GM23338 (cell line): ENCODE measurements at regions not wholly inside any gene's neighbourhood (a gene's known extent, or its start where the extent isn't known, plus 50 kb on each side); places are given as distances from the start of the nearest gene placed in this dataset.

Experiments used
- ATAC-seq: fragments of 200-7000 bp; cut with Tn5 transposase; 3 replicates; pipeline ENCODE4 v1.9.1; 2020
- DNase-seq: peaks from one replicate; pipeline ENCODE4 v3.0.0-alpha.2; 2015; ENCODE audit warnings: low spot score
- H2AFZ ChIP-seq: fragments of 200-600 bp; sonication (generic); 2 replicates; pipeline ENCODE4 v1.8.0; 2016; ENCODE audit warnings: antibody characterized with exemption, mild to moderate bottlenecking, moderate library complexity
- H3F3A ChIP-seq: fragments of 200-600 bp; sonication (generic); replicated peaks from 2 replicates; pipeline ENCODE4 v1.8.0; 2017; ENCODE audit warnings: antibody characterized with exemption, mixed run types, low read depth
- H3K27ac ChIP-seq: fragments of 200-600 bp; sonication (generic); 2 replicates; pipeline ENCODE4 v1.6.1; 2016; ENCODE audit warnings: low read depth
- H3K27me3 ChIP-seq: fragments of 200-600 bp; sonication (generic); 2 replicates; pipeline ENCODE4 v1.8.0; 2016; ENCODE audit warnings: mild to moderate bottlenecking, mixed run types, moderate library complexity; ENCODE audit not compliant: insufficient read depth
- H3K36me3 ChIP-seq: fragments of 200-600 bp; sonication (generic); 2 replicates; pipeline ENCODE4 v1.8.0; 2016; ENCODE audit warnings: mild to moderate bottlenecking; ENCODE audit not compliant: insufficient read depth
- H3K4me1 ChIP-seq: fragments of 200-600 bp; sonication (generic); 2 replicates; pipeline ENCODE4 v1.8.0; 2016; ENCODE audit warnings: mild to moderate bottlenecking, moderate library complexity; ENCODE audit not compliant: insufficient read depth
- H3K4me2 ChIP-seq: fragments of 200-600 bp; sonication (generic); 2 replicates; pipeline ENCODE4 v1.7.1; 2017; ENCODE audit warnings: mixed run types
- H3K4me3 ChIP-seq: fragments of 200-600 bp; sonication (generic); 2 replicates; pipeline ENCODE4 v1.6.1; 2016; ENCODE audit warnings: mixed run types
- H3K79me2 ChIP-seq: fragments of 200-600 bp; sonication (generic); replicated peaks from 2 replicates; pipeline ENCODE4 v1.8.0; 2017; ENCODE audit warnings: mild to moderate bottlenecking; ENCODE audit not compliant: insufficient read depth
- H3K9me2 ChIP-seq: fragments of 200-600 bp; sonication (generic); 2 replicates; pipeline ENCODE4 v1.8.0; 2017; ENCODE audit not compliant: insufficient read depth
- H4K20me1 ChIP-seq: fragments of 200-600 bp; sonication (generic); replicated peaks from 2 replicates; pipeline ENCODE4 v1.8.0; 2017; ENCODE audit warnings: mild to moderate bottlenecking; ENCODE audit not compliant: insufficient read depth
- H3K27ac Mint-ChIP-seq: 2 replicates; pipeline ENCODE4 v1.8.0; 2020; ENCODE audit warnings: inconsistent platforms, mild to moderate bottlenecking, moderate library complexity, mixed read lengths
- H3K27me3 Mint-ChIP-seq: 3 replicates; pipeline ENCODE4 v1.8.0; 2022; ENCODE audit warnings: low read depth, mild to moderate bottlenecking, moderate library complexity, mixed read lengths, inconsistent platforms; ENCODE audit not compliant: insufficient read depth, poor library complexity
- H3K36me3 Mint-ChIP-seq: 3 replicates; pipeline ENCODE4 v1.8.0; 2021; ENCODE audit warnings: low read depth, mild to moderate bottlenecking, inconsistent platforms, moderate library complexity, mixed read lengths
- H3K4me1 Mint-ChIP-seq: 3 replicates; pipeline ENCODE4 v1.8.0; 2020; ENCODE audit warnings: mild to moderate bottlenecking, inconsistent platforms, mixed read lengths
- H3K4me3 Mint-ChIP-seq: 3 replicates; pipeline ENCODE4 v1.8.0; 2021; ENCODE audit warnings: moderate library complexity, mild to moderate bottlenecking, inconsistent platforms, mixed read lengths
- H3K9me3 Mint-ChIP-seq: 3 replicates; pipeline ENCODE4 v1.8.0; 2020; ENCODE audit warnings: moderate library complexity, mild to moderate bottlenecking, inconsistent platforms, mixed read lengths
- CTCF ChIP-seq, 2 experiments: fragments of 200-600 bp in 1 of 2; sonication (generic) in 1 of 2; conservative IDR thresholded peaks; 2 replicates each; pipeline versions ENCODE4 v1.5.1 to v1.6.1; 2016 to 2017; ENCODE audit warnings: antibody characterized with exemption in 2 of 2, low read depth in 2 of 2, mild to moderate bottlenecking in 2 of 2, moderate library complexity in 1 of 2
- ETS1 ChIP-seq: IDR thresholded peaks from 2 replicates; pipeline ENCODE4 v1.6.1; 2016; ENCODE audit warnings: antibody characterized with exemption
- NANOG ChIP-seq: IDR thresholded peaks from 2 replicates; pipeline ENCODE4 v1.6.1; 2016; ENCODE audit warnings: antibody characterized with exemption, borderline replicate concordance
- POLR2AphosphoS5 ChIP-seq: IDR thresholded peaks from 2 replicates; pipeline ENCODE4 v1.6.1; 2016; ENCODE audit warnings: antibody characterized with exemption, low read depth
- REST ChIP-seq: IDR thresholded peaks from one replicate; pipeline ENCODE4 v1.6.1; 2018; ENCODE audit warnings: antibody characterized with exemption; ENCODE audit not compliant: unreplicated experiment
- STAT1 ChIP-seq: IDR thresholded peaks from one replicate; pipeline ENCODE4 v1.6.1; 2016; ENCODE audit warnings: antibody characterized with exemption; ENCODE audit not compliant: unreplicated experiment

DNA sequence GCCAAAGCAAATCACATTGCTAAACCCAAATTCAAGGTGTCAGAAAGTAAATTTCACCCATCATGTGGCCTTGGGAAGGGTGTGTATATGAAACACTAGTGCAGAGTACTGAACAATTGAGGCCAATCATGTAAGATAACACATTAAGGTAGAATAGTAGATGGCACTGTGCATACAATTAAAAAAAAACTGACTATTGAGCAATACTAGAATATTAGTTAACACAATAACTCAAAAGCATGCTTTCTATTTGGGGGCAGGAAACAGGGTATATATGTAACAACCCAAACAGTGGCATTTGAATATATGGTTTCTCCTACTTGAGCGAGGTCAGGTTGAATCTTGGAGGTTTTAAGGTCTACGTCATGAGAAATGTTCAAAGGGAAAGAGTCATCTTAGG lies 63.0 kb upstream of the DYNLRB2 start:
- Histone ChIP-seq H4K20me1 (no peaks in the 10 kb centered on the region), H2AFZ (no peak overlapping the region), H3K27ac (no peak overlapping the region), H3K9me2 (peaks cover 7% of the 10 kb centered on the region; the same call in 1 of the 2 replicates), H3K4me2 (no peak overlapping the region), H3F3A (no peaks in the 10 kb centered on the region), H3K27me3 (no peaks in the 10 kb centered on the region), H3K4me1 (no peaks in the 10 kb centered on the region), H3K36me3 (no peaks in the 10 kb centered on the region), H3K79me2 (no peaks in the 10 kb centered on the region), H3K4me3 (no peak overlapping the region)
- Mint-ChIP-seq H3K36me3 (no peaks in the 10 kb centered on the region), H3K4me3 (no peak overlapping the region), H3K4me1 (no peaks in the 10 kb centered on the region), H3K27ac (no peak overlapping the region), H3K27me3 (peaks cover 1% of the 10 kb centered on the region), H3K9me3 (no peaks in the 10 kb centered on the region)
- ATAC-seq: no peak
- DNase-seq: no peak
- TF ChIP-seq POLR2AphosphoS5: no peak
- no peak for TF ChIP-seq CTCF (conservative IDR thresholded peaks at IDR 0.05; ENCODE audit: low read depth in 2 of 2)
- TF ChIP-seq ETS1: no peak
- TF ChIP-seq NANOG: no peak

DNA sequence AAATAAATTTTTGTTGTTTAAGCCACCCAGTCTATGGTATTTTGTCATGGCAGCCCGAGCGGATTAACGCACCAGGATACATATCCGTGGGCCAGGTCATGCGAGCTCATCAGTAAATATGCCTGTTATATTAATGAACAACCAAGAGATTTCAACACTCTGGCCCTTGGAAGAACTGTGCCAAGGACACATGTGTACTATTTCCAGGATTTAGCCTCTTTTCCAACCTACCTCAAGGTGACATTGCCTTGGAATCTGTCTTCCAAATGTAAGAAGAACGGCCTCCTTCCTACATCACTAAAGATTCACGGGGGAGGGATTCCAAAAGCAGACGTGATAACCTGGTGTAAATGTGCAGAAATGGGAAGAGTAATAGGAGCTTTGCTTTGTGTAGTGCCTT lies 72.8 kb upstream of the DYNLRB2 start:
- Mint-ChIP-seq H3K27ac (no peak overlapping the region), H3K4me1 (peaks cover 16% of the 10 kb centered on the region), H3K4me3 (no peak overlapping the region), H3K27me3 (peaks cover 7% of the 10 kb centered on the region), H3K36me3 (no peaks in the 10 kb centered on the region), H3K9me3 (peaks cover 5% of the 10 kb centered on the region; the same call in 2 of the 3 replicates)
- Histone ChIP-seq H3K36me3 (no peaks in the 10 kb centered on the region), H3K79me2 (no peaks in the 10 kb centered on the region), H3K9me2 (no peaks in the 10 kb centered on the region), H3K27me3 (0 out of 2 replicates have a peak, but pooled peaks cover 4% of the 10 kb centered on the region), H2AFZ (no peak overlapping the region), H4K20me1 (no peaks in the 10 kb centered on the region), H3K4me1 (peaks cover 8% of the 10 kb centered on the region; the same call in 1 of the 2 replicates), H3K4me2 (no peak overlapping the region), H3K27ac (no peak overlapping the region), H3F3A (no peaks in the 10 kb centered on the region; the same call in 1 of the 2 replicates), H3K4me3 (no peak overlapping the region)
- ATAC-seq: no peak
- no peak for DNase-seq
- TF ChIP-seq REST: no peak
- no peak for TF ChIP-seq STAT1
